ENCODE measurements at regions not wholly inside any gene's neighbourhood (a gene's known extent, or its start where the extent isn't known, plus 50 kb on each side); places are given as distances from the start of the nearest gene placed in this dataset.

DNA sequence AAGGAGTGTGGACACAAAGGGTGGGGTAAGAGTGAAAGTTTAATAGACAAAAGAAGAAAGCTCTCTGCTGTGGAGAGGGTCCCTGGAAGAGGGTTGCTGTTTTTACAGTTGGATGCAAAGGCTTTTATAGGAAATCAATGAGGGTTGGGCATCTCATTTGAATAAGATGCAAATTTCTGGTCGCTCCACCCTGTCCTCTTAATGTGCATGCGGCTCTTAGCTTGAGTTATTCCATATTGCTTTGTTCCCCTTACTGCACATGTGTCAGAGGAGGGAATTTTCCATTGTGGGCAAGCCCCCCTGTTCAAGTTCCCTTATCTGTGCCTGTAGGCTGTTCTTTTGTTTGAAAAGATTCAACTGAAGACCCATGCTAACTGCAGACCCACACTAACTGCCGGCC, 326.5 kb downstream of the BCL11A start:
- SMC1A ChIA-PET (ENCODE audit: uncharacterized antibody, unreplicated experiment): no interaction called here
- FAIRE-seq: no peak
- Histone ChIP-seq H3K27ac (ENCODE audit: control insufficient read depth, insufficient read depth) (no peak overlapping the region), H3K79me2 (ENCODE audit: control insufficient read depth, insufficient read depth, low read length) (no peaks in the 10 kb centered on the region), H3K4me3 (no peak overlapping the region), H2AFZ (ENCODE audit: control insufficient read depth, low read depth, low read length) (no peak overlapping the region), H4K20me1 (ENCODE audit: control insufficient read depth, insufficient read depth) (no peaks in the 10 kb centered on the region), H3K27me3 (replicated peaks in 1 of 2; ENCODE audit: control insufficient read depth in 2 of 2, insufficient read depth in 2 of 2, low read length in 1 of 2) (no peaks in the 10 kb centered on the region; a peak in 1 of 4 replicates), H3K9me3 (replicated peaks; ENCODE audit: control insufficient read depth, insufficient read depth, low read length) (no peaks in the 10 kb centered on the region; the same call in 2 of the 3 replicates), H3K9ac (ENCODE audit: control insufficient read depth, insufficient read depth, low read length) (no peak overlapping the region), H3K4me1 (ENCODE audit: control insufficient read depth, insufficient read depth, low read length) (no peaks in the 10 kb centered on the region), H3K4me2 (ENCODE audit: control insufficient read depth, insufficient read depth) (no peak overlapping the region), H3K36me3 (ENCODE audit: control insufficient read depth in 2 of 2, insufficient read depth in 2 of 2, low read length in 1 of 2) (no peaks in the 10 kb centered on the region)
- POLR2A ChIA-PET: no interaction called here
- TF ChIP-seq MTA2 (IDR thresholded peaks at IDR 0.05; ENCODE audit: low read depth): no peak
- no peak for TF ChIP-seq SPI1 (IDR thresholded peaks at IDR 0.05; ENCODE audit: borderline replicate concordance, insufficient read depth, low read depth, low read length)
- TF ChIP-seq CBX5 (IDR thresholded peaks at IDR 0.05; ENCODE audit: low read depth): no peak
- TF ChIP-seq, protein P1, sequence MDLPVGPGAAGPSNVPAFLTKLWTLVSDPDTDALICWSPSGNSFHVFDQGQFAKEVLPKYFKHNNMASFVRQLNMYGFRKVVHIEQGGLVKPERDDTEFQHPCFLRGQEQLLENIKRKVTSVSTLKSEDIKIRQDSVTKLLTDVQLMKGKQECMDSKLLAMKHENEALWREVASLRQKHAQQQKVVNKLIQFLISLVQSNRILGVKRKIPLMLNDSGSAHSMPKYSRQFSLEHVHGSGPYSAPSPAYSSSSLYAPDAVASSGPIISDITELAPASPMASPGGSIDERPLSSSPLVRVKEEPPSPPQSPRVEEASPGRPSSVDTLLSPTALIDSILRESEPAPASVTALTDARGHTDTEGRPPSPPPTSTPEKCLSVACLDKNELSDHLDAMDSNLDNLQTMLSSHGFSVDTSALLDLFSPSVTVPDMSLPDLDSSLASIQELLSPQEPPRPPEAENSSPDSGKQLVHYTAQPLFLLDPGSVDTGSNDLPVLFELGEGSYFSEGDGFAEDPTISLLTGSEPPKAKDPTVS (IDR thresholded peaks at IDR 0.05; ENCODE audit: low read depth, low read length): no peak
- no peak for TF ChIP-seq ZBED1 (IDR thresholded peaks at IDR 0.05; ENCODE audit: borderline replicate concordance)
- TF ChIP-seq WRNIP1 (IDR thresholded peaks at IDR 0.05; ENCODE audit: borderline replicate concordance, low read depth, low read length): no peak
- no peak for TF ChIP-seq CREM (IDR thresholded peaks at IDR 0.05; ENCODE audit: low read depth)
- no peak for TF ChIP-seq EZH2 (IDR thresholded peaks at IDR 0.05; ENCODE audit: borderline replicate concordance, control insufficient read depth, low read depth, low read length)
- no peak for TF ChIP-seq JUND (IDR thresholded peaks at IDR 0.05; ENCODE audit: low read depth, low read length)
- WGBS (ENCODE audit: insufficient coverage, insufficient replicate concordance, low lambda C conversion rate, missing lambda C conversion rate): 44% methylated on average over 3 of the region's 3 CpGs
- RAD21 ChIA-PET (ENCODE audit: unreplicated experiment): no interaction called here
- CTCF ChIA-PET: no interaction called here
- in situ Hi-C loops (cut with MboI): no loop called here
- DNase-seq (ENCODE audit: low read depth, low spot score): no peak
- no peak for ATAC-seq
- intact Hi-C loops (cut with micrococcal nuclease; ENCODE audit: unreplicated experiment): no loop called here
- no TSS peak for BruUV-seq (replicated peaks)

Measured in GM12878 (cell line).